H9 (cell line): ENCODE measurements at regions not wholly inside any gene's neighbourhood (a gene's known extent, or its start where the extent isn't known, plus 50 kb on each side); places are given as distances from the start of the nearest gene placed in this dataset.

Experiments
- DNase-seq: peaks from one replicate; pipeline ENCODE4 v3.0.0-alpha.2; 2017
- H2AFZ ChIP-seq: one replicate; pipeline ENCODE4 v1.6.1; 2013; ENCODE audit warnings: mild to moderate bottlenecking, low read length, control low read depth, moderate library complexity
- H2AK5ac ChIP-seq: 2 replicates; pipeline ENCODE4 v1.6.1; 2013; ENCODE audit warnings: low read length, control low read depth, mixed read lengths; ENCODE audit not compliant: insufficient read length
- H2BK120ac ChIP-seq: one replicate; pipeline ENCODE4 v1.6.1; 2013; ENCODE audit warnings: low read depth, mild to moderate bottlenecking, low read length, control low read depth, inconsistent platforms; ENCODE audit not compliant: poor library complexity, severe bottlenecking
- H2BK12ac ChIP-seq: 2 replicates; pipeline ENCODE4 v1.6.1; 2013; ENCODE audit warnings: low read length, control low read depth, mixed read lengths, low read depth; ENCODE audit not compliant: insufficient read length
- H2BK15ac ChIP-seq: 2 replicates; pipeline ENCODE4 v1.6.1; 2013; ENCODE audit warnings: low read depth, low read length, control low read depth
- H2BK20ac ChIP-seq: one replicate; pipeline ENCODE4 v1.6.1; 2013; ENCODE audit warnings: low read depth, mild to moderate bottlenecking, low read length, control low read depth, inconsistent platforms; ENCODE audit not compliant: poor library complexity, severe bottlenecking
- H2BK5ac ChIP-seq: 2 replicates; pipeline ENCODE4 v1.6.1; 2013; ENCODE audit warnings: low read length, control low read depth, mixed read lengths; ENCODE audit not compliant: insufficient read length
- H3K14ac ChIP-seq: 2 replicates; pipeline ENCODE4 v1.6.1; 2013; ENCODE audit warnings: low read length, control low read depth; ENCODE audit not compliant: insufficient read depth
- H3K18ac ChIP-seq: 2 replicates; pipeline ENCODE4 v1.6.1; 2013; ENCODE audit warnings: low read depth, mild to moderate bottlenecking, mixed read lengths, low read length, control low read depth; ENCODE audit not compliant: insufficient read length
- H3K23ac ChIP-seq: 2 replicates; pipeline ENCODE4 v1.6.1; 2013; ENCODE audit warnings: low read length, control low read depth, mixed read lengths, low read depth; ENCODE audit not compliant: insufficient read length
- H3K23me2 ChIP-seq: 2 replicates; pipeline ENCODE4 v1.6.1; 2013; ENCODE audit warnings: low read depth, mild to moderate bottlenecking, mixed read lengths, low read length, control low read depth; ENCODE audit not compliant: insufficient read length, poor library complexity, severe bottlenecking
- H3K27ac ChIP-seq: 2 replicates; pipeline ENCODE4 v1.5.1; 2013; ENCODE audit warnings: low read length, control low read depth, mixed read lengths, low read depth; ENCODE audit not compliant: insufficient read length
- H3K27me3 ChIP-seq: 2 replicates; pipeline ENCODE4 v1.6.1; 2013; ENCODE audit warnings: low read length, control low read depth, inconsistent platforms; ENCODE audit not compliant: insufficient read depth
- H3K4ac ChIP-seq: 2 replicates; pipeline ENCODE4 v1.6.1; 2013; ENCODE audit warnings: low read depth, mild to moderate bottlenecking, control low read depth, inconsistent platforms, low read length, moderate library complexity
- H3K4me1 ChIP-seq: 2 replicates; pipeline ENCODE4 v1.6.1; 2013; ENCODE audit warnings: low read length, control low read depth, inconsistent platforms; ENCODE audit not compliant: insufficient read depth
- H3K4me2 ChIP-seq: 2 replicates; pipeline ENCODE4 v1.6.1; 2013; ENCODE audit warnings: low read length, control low read depth, mixed read lengths; ENCODE audit not compliant: insufficient read length, insufficient read depth
- H3K56ac ChIP-seq: 2 replicates; pipeline ENCODE4 v1.6.1; 2013; ENCODE audit warnings: low read depth, mild to moderate bottlenecking, mixed read lengths, low read length, control low read depth; ENCODE audit not compliant: insufficient read length
- H3K79me1 ChIP-seq: 2 replicates; pipeline ENCODE4 v1.6.1; 2013; ENCODE audit warnings: low read depth, mild to moderate bottlenecking, moderate library complexity, low read length, control low read depth, inconsistent platforms; ENCODE audit not compliant: insufficient read depth, poor library complexity, severe bottlenecking
- H3K79me2 ChIP-seq: 2 replicates; pipeline ENCODE4 v1.6.1; 2013; ENCODE audit warnings: low read length, control low read depth, inconsistent platforms; ENCODE audit not compliant: insufficient read depth
- H3K9ac ChIP-seq: 2 replicates; pipeline ENCODE4 v1.6.1; 2013; ENCODE audit warnings: low read length, control low read depth, mixed read lengths; ENCODE audit not compliant: insufficient read length; ENCODE audit errors: extremely low read depth
- H3K9me3 ChIP-seq: one replicate; pipeline ENCODE4 v1.6.1; 2013; ENCODE audit warnings: low read depth, low read length, inconsistent platforms; ENCODE audit not compliant: control insufficient read depth
- H3T11ph ChIP-seq: one replicate; pipeline ENCODE4 v1.6.1; 2013; ENCODE audit warnings: mild to moderate bottlenecking, low read length, control low read depth, inconsistent platforms
- H4K20me1 ChIP-seq: one replicate; pipeline ENCODE4 v1.6.1; 2013; ENCODE audit not compliant: control insufficient read depth, insufficient read length, insufficient read depth
- H4K5ac ChIP-seq: 2 replicates; pipeline ENCODE4 v1.6.1; 2013; ENCODE audit warnings: low read depth, mild to moderate bottlenecking, mixed read lengths, low read length, control low read depth; ENCODE audit not compliant: insufficient read length
- H4K8ac ChIP-seq: replicated peaks from 2 replicates; pipeline ENCODE4 v1.6.1; 2013; ENCODE audit warnings: low read length, control low read depth, mixed read lengths, low read depth; ENCODE audit not compliant: insufficient read length
- H4K91ac ChIP-seq: 2 replicates; pipeline ENCODE4 v1.6.1; 2013; ENCODE audit warnings: low read depth, mild to moderate bottlenecking, moderate library complexity, mixed read lengths, low read length, control low read depth; ENCODE audit not compliant: insufficient read length
- H3K27ac Mint-ChIP-seq, 3 experiments: 2 replicates in 2 of 3; 3 replicates in 1 of 3; pipeline ENCODE4 v1.8.0; 2020 to 2021; ENCODE audit warnings: mixed read lengths in 3 of 3, mild to moderate bottlenecking in 1 of 3, moderate library complexity in 1 of 3
- H3K27me3 Mint-ChIP-seq: 2 replicates; pipeline ENCODE4 v1.8.0; 2021; ENCODE audit warnings: low read depth, mild to moderate bottlenecking, moderate library complexity, mixed read lengths
- H3K36me3 Mint-ChIP-seq, 3 experiments: 2 replicates in 2 of 3; 3 replicates in 1 of 3; pipeline ENCODE4 v1.8.0; 2020 to 2021; ENCODE audit warnings: low read depth in 3 of 3, mixed read lengths in 3 of 3; ENCODE audit not compliant: insufficient read depth in 1 of 3
- H3K4me1 Mint-ChIP-seq, 2 experiments: 2 replicates each; pipeline ENCODE4 v1.8.0; 2020; ENCODE audit warnings: mixed read lengths in 2 of 2
- H3K4me3 Mint-ChIP-seq, 2 experiments: 2 replicates in 1 of 2; 3 replicates in 1 of 2; pipeline ENCODE4 v1.8.0; 2020 to 2021; ENCODE audit warnings: mild to moderate bottlenecking in 2 of 2, mixed read lengths in 2 of 2, moderate library complexity in 1 of 2
- H3K9me3 Mint-ChIP-seq, 2 experiments: 2 replicates in 1 of 2; 3 replicates in 1 of 2; pipeline ENCODE4 v1.8.0; 2020; ENCODE audit warnings: mild to moderate bottlenecking in 2 of 2, mixed read lengths in 2 of 2, moderate library complexity in 1 of 2
- WGBS: extraction: QIAGEN DNeasy Blood & Tissue Kit; methylation state at CpG from one replicate; pipeline ENCODE4 v1.1.7; 2013; ENCODE audit warnings: missing lambda C conversion rate, low lambda C conversion rate, mixed read lengths; ENCODE audit not compliant: insufficient read length; ENCODE audit errors: extremely low coverage; 5-methylcytosine and 5-hydroxymethylcytosine counted together
- TF ChIP-seq, protein P1 (sequence below): fragments of 200-600 bp; sonication (generic); conservative IDR thresholded peaks from 3 replicates; pipeline ENCODE4 v1.8.0; 2021; ENCODE audit warnings: antibody characterized with exemption, mild to moderate bottlenecking

GRCh38 chrX:149185087-149185486 is 320.0 kb downstream of the IDS start:
- Mint-ChIP-seq H3K27ac (no peak overlapping the region), H3K4me3 (no peak overlapping the region), H3K4me1 (no peaks in the 10 kb centered on the region), H3K27me3 (peaks cover 4% of the 10 kb centered on the region; the same call in 1 of the 2 replicates), H3K36me3 (no peaks in the 10 kb centered on the region; a peak in 1 of 7 replicates), H3K9me3 (peaks cover 36 to 41% of the 10 kb centered on the region in 2 experiments)
- peaks cover 18% of the 10 kb centered on the region for H3K9me3 ChIP-seq
- H2BK120ac ChIP-seq = no peak overlapping the region
- H3K23ac ChIP-seq = no peak overlapping the region
- no peaks in the 10 kb centered on the region for H3K23me2 ChIP-seq
- no peak overlapping the region for H3K27ac ChIP-seq
- no peaks in the 10 kb centered on the region for H3K79me2 ChIP-seq
- no peaks in the 10 kb centered on the region; the same call in 1 of the 2 replicates for H3K27me3 ChIP-seq
- H2AK5ac ChIP-seq = no peak overlapping the region
- WGBS = no CpG with 5 or more reads among the region's 2 CpGs
- H3K56ac ChIP-seq = no peak overlapping the region
- H2BK5ac ChIP-seq = no peak overlapping the region
- H3K4me2 ChIP-seq = no peak overlapping the region
- H3K18ac ChIP-seq = no peak overlapping the region
- H3K4ac ChIP-seq = no peak overlapping the region
- H4K20me1 ChIP-seq = no peaks in the 10 kb centered on the region
- no peak overlapping the region for H3T11ph ChIP-seq
- H2BK20ac ChIP-seq = no peak overlapping the region
- H3K4me1 ChIP-seq = no peaks in the 10 kb centered on the region
- no peak overlapping the region for H2AFZ ChIP-seq
- H3K14ac ChIP-seq = no peak overlapping the region
- no peak overlapping the region for H4K5ac ChIP-seq
- no peaks in the 10 kb centered on the region for H3K79me1 ChIP-seq
- H3K9ac ChIP-seq = no peak overlapping the region
- no peak overlapping the region for H2BK15ac ChIP-seq
- no peak for DNase-seq
- TF ChIP-seq, protein P1, sequence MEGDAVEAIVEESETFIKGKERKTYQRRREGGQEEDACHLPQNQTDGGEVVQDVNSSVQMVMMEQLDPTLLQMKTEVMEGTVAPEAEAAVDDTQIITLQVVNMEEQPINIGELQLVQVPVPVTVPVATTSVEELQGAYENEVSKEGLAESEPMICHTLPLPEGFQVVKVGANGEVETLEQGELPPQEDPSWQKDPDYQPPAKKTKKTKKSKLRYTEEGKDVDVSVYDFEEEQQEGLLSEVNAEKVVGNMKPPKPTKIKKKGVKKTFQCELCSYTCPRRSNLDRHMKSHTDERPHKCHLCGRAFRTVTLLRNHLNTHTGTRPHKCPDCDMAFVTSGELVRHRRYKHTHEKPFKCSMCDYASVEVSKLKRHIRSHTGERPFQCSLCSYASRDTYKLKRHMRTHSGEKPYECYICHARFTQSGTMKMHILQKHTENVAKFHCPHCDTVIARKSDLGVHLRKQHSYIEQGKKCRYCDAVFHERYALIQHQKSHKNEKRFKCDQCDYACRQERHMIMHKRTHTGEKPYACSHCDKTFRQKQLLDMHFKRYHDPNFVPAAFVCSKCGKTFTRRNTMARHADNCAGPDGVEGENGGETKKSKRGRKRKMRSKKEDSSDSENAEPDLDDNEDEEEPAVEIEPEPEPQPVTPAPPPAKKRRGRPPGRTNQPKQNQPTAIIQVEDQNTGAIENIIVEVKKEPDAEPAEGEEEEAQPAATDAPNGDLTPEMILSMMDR = no peak
- H4K8ac ChIP-seq = no peak overlapping the region
- no peak overlapping the region for H4K91ac ChIP-seq
- H2BK12ac ChIP-seq = no peak overlapping the region
